ENCODE measurements at regions not wholly inside any gene's neighbourhood (a gene's known extent, or its start where the extent isn't known, plus 50 kb on each side); places are given as distances from the start of the nearest gene placed in this dataset.

- CTCF ChIA-PET = interaction anchor here (1.0 to 2.9 kb wide), 4 partner anchors 9 to 532 kb away, joined by 3 to 9 read pairs (median 4); no protein-coding TSS in a partner anchor
- DNase-seq (ENCODE audit: extremely low spot score) = no peak
- POLR2A ChIA-PET = no interaction called here
- TF ChIP-seq, protein P1, sequence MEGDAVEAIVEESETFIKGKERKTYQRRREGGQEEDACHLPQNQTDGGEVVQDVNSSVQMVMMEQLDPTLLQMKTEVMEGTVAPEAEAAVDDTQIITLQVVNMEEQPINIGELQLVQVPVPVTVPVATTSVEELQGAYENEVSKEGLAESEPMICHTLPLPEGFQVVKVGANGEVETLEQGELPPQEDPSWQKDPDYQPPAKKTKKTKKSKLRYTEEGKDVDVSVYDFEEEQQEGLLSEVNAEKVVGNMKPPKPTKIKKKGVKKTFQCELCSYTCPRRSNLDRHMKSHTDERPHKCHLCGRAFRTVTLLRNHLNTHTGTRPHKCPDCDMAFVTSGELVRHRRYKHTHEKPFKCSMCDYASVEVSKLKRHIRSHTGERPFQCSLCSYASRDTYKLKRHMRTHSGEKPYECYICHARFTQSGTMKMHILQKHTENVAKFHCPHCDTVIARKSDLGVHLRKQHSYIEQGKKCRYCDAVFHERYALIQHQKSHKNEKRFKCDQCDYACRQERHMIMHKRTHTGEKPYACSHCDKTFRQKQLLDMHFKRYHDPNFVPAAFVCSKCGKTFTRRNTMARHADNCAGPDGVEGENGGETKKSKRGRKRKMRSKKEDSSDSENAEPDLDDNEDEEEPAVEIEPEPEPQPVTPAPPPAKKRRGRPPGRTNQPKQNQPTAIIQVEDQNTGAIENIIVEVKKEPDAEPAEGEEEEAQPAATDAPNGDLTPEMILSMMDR (IDR thresholded peaks at IDR 0.05; ENCODE audit: control extremely low read depth, extremely low read depth, low read depth, missing control alignments) = no peak
Observed at GRCh38 chr6:6711031-6711785, 122.7 kb downstream of the LY86 start.

DNA sequence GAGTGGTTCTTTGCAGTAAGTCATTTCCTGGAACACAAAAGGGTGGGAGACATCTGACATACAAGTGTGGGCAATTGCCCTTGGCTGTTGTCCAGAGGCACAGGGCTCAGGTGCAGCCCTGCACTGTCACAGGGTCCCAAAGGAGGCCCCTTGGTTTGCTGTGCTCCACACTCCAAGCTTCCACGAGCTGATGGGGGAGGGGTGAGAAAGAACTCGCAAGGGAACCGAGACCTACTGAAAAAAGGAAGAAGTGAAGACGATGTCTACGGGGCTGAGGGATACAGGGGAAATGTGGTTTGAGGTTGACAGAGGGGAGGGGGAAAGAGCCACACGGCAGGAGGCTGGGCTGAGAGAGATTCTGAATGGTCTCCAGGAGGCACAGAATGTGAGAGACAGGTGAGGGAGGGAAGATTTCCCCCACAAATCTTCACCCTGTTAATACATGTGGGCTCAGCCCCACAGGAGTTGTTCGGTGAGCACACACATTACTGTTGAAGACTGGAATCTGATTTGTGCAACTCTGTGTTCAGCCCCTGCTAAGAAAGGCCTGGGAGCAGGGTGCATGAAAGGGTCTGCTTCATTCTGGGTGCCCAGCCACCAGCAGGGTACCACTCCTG, 123.4 kb downstream of the LY86 start:
- CTCF ChIA-PET = interaction anchor here (1.0 to 2.5 kb wide), 4 partner anchors 9 to 531 kb away, joined by 3 to 11 read pairs (median 4); no protein-coding TSS in a partner anchor

GRCh38 chr6:6712449-6713403, 124.2 kb downstream of the LY86 start:
- TF ChIP-seq, protein P1 (IDR thresholded peaks at IDR 0.05; ENCODE audit: control extremely low read depth, extremely low read depth, low read depth, missing control alignments) = no peak
- ChIA-PET POLR2A (interaction anchor here (0.5 kb wide), 1 partner anchor 87 kb away, joined by 3 read pairs; no protein-coding TSS in a partner anchor), CTCF (interaction anchor here (0.9 to 2.5 kb wide), 6 partner anchors 8 to 530 kb away, joined by 3 to 11 read pairs (median 4); no protein-coding TSS in a partner anchor)
- peak; percentile 34 for DNase-seq (ENCODE audit: extremely low spot score)

More for the DNA sequence above, 123.4 kb downstream of the LY86 start:
- TF ChIP-seq, protein P1 (IDR thresholded peaks at IDR 0.05; ENCODE audit: control extremely low read depth, extremely low read depth, low read depth, missing control alignments) = no peak
- peak; percentile 49 for DNase-seq (ENCODE audit: extremely low spot score)
- POLR2A ChIA-PET = interaction anchor here (0.5 kb wide), 1 partner anchor 88 kb away, joined by 3 read pairs; no protein-coding TSS in a partner anchor

GRCh38 chr6:6713657-6714056, 125.1 kb downstream of the LY86 start:
- ChIA-PET POLR2A (no interaction called here), CTCF (interaction anchor here (1.5 to 2.5 kb wide), 3 partner anchors 9 to 37 kb away, joined by 4 to 11 read pairs (median 5); no protein-coding TSS in a partner anchor)
- no peak for DNase-seq (ENCODE audit: extremely low spot score)
- TF ChIP-seq, protein P1 (IDR thresholded peaks at IDR 0.05; ENCODE audit: control extremely low read depth, extremely low read depth, low read depth, missing control alignments) = no peak

- TF ChIP-seq, protein P1 (IDR thresholded peaks at IDR 0.05; ENCODE audit: control extremely low read depth, extremely low read depth, low read depth, missing control alignments) = no peak
- POLR2A ChIA-PET = no interaction called here
- DNase-seq (ENCODE audit: extremely low spot score) = no peak
- CTCF ChIA-PET = interaction anchor here (1.5 to 2.5 kb wide), 4 partner anchors 10 to 37 kb away, joined by 4 to 11 read pairs (median 6); no protein-coding TSS in a partner anchor
Observed at GRCh38 chr6:6714118-6714897, 125.8 kb downstream of the LY86 start.
